C4-2B (cell line): ENCODE measurements at regions not wholly inside any gene's neighbourhood (a gene's known extent, or its start where the extent isn't known, plus 50 kb on each side); places are given as distances from the start of the nearest gene placed in this dataset.
"Not testable (repeated sequence)": the region's sequence is repeated elsewhere in the genome, so short reads cannot be mapped to it uniquely, and the experiment has no call there.

Experiments used
- CTCF ChIP-seq: fragments of 450-650 bp; conservative IDR thresholded peaks from 2 replicates; pipeline ENCODE4 v1.5.1; 2017; ENCODE audit warnings: mild to moderate bottlenecking
- ZFX ChIP-seq: fragments of 450-650 bp; IDR thresholded peaks from 2 replicates; pipeline ENCODE4 v1.6.1; 2017

GRCh38 chr21:9837526-9837925 is 683.9 kb upstream of the TPTE start:
- TF ChIP-seq CTCF, ZFX: not testable (repeated sequence)
